ENCODE measurements at regions not wholly inside any gene's neighbourhood (a gene's known extent, or its start where the extent isn't known, plus 50 kb on each side); places are given as distances from the start of the nearest gene placed in this dataset.

GRCh38 chr7:67992287-67992686 lies 995.7 kb downstream of the TYW1 start:
- no peak for TF ChIP-seq CTCF (IDR thresholded peaks at IDR 0.05)
- TF ChIP-seq POLR2A (IDR thresholded peaks at IDR 0.05), result no peak
